ENCODE measurements at regions not wholly inside any gene's neighbourhood (a gene's known extent, or its start where the extent isn't known, plus 50 kb on each side); places are given as distances from the start of the nearest gene placed in this dataset.

DNA sequence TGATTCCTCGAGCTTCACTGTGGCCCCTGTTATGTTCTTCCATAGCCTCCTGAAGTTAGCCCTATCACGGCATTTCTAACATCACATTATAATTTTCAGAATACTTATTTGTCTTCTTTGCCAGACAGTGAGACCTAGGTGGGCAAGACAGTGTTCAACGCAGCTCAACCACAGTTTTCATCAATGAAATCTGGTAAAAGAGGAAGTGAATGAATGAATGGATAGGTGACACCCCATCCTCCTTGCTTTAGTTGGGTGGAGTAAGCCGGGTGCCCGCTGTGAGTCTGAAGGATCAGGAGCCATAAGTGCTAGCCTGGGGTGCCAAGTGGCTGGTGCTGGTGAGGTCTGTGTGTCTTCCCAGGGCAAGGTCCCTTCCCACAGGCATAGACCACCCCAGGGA lies 60.2 kb upstream of the MTNR1B start:
- TF ChIP-seq CEBPB (IDR thresholded peaks at IDR 0.05) (no peak), EGR1 (IDR thresholded peaks at IDR 0.05) (no peak)
- TF ChIP-seq, protein P1, sequence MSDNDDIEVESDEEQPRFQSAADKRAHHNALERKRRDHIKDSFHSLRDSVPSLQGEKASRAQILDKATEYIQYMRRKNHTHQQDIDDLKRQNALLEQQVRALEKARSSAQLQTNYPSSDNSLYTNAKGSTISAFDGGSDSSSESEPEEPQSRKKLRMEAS (IDR thresholded peaks at IDR 0.05) = no peak
